NCI-H446 treated with DMSO at 0.1 percent for 48 hours (cell line): ENCODE measurements at regions not wholly inside any gene's neighbourhood (a gene's known extent, or its start where the extent isn't known, plus 50 kb on each side); places are given as distances from the start of the nearest gene placed in this dataset.

ENCODE experiments used
- DNase-seq: peaks from one replicate; lab custom pipeline; 2025; lab: John Stamatoyannopoulos, UW

DNA sequence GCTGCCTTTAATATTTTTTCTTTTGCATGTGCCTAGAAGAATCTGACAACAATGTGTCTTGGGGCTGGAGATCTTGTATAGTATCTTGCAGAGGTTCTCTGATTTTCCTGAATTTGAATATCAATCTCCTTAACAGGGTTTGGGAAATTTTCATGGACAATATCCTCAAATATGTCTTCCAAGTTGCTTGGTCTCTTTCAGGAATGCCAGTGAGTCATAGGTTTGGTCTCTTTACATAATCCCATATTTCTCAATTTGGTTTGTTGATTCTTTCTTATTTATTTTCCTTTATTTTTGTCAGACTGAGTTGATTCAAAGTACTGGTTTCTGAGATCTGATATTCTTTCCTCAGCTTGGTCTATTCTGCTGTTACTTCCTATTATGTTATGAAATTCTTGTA, 208.7 kb upstream of the GLI3 start:
- no peak for DNase-seq

DNA sequence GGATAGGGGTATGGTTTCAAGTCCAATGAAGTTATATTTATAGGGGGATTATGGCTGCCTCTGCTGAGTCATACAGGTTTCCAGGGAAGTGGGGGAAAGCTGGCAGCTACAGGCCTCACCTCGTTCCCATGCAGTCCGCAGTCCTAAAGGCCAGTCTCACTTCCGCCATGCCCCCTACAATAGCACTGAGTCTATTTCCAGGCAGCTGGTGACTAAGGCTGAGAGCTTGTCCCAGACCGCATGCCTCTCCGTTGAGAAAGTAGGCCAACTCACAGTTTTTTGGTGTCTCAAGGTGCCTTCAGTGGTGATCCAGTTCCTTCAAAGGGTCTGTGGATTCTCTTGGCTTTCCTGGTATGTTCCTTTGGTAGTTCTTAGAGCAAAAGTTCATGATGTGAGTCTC, 203.9 kb upstream of the GLI3 start:
- DNase-seq = no peak

DNA sequence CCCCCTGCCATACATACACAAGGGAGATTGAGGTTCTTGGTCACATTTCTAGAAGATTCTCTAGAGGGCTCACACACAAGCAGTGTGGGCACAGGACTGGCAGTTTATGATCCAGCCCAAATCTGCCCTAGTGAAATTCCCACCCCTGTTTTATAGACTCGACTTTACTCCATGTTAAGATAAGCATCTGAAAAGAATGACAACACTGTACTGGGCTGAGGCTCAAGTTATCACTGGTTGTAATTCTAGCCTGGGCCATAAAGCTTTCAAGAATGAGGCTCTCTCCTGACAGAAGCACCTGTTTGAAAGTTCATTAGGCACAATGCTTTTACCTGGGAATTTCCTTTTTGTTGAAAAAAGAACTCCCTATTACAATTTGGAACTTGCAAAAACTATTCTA, 195.6 kb upstream of the GLI3 start:
- no peak for DNase-seq

- no peak for DNase-seq
Measured at GRCh38 chr7:42431873-42432272, 194.9 kb upstream of the GLI3 start.

- no peak for DNase-seq
Measured at GRCh38 chr7:42429339-42429738, 192.3 kb upstream of the GLI3 start.

DNA sequence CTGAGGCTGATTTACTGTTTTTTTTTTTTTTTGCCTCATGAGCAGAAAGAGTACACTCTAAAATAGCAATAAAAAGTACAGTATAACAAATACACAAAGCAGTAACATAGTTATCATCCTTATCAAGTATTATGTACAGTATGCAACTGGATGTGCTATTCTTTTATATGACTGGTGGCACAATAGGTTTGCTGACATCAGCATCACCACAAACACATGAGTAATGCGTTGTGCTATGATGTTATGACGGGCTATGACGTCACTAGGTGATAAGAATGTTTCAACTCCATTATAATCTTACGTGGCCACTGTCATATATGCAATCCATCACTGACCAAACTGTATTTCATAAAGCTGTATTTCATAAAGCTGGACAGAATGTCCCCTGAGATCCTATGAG, 189.2 kb upstream of the GLI3 start:
- no peak for DNase-seq

- DNase-seq = no peak
Measured at GRCh38 chr7:42414941-42415505, 178.0 kb upstream of the GLI3 start.

DNA sequence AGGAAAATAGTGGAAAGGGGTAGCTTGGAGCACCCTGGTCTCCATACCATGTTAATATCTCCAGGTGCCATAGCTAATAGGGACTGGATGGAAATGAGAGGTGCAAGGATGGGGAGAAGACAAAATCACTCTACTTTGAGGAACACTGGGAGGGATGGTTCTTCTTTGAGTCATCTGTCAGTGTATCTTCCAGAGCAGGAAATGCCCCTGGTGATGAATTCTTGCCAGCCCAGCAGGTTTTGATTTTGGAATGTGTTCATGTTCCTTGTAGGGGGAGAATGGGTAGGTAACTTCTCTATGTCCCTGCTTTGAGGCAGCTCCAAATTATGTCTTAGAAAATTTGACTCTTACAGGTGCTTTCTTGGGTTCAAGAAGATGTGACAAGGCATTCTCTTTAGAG, 177.0 kb upstream of the GLI3 start:
- DNase-seq = no peak

- DNase-seq = no peak
Measured at GRCh38 chr7:42409296-42409695, 172.3 kb upstream of the GLI3 start.

DNA sequence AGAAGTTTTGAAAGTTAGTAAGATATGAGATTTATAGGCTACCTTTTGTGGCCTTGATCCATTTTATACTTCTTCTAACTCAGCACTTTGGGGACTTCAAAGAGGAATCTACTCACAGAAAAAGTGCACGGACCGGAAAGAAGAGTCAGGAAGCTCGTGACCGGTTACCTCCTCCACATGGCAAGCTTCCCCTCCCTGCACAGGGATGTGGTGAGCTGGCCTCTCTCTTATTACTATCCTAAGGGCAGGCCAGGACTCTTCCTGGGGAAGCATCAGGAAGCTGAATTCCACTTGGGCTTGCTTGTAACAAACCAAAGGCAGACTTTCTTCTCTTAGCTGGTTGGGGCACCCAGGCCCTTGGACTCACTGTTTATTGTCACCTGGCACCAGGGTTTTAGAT, 170.8 kb upstream of the GLI3 start:
- no peak for DNase-seq

- no peak for DNase-seq
Measured at GRCh38 chr7:42407021-42407710, 170.2 kb upstream of the GLI3 start.

GRCh38 chr7:42406358-42406757, 169.3 kb upstream of the GLI3 start:
- DNase-seq = no peak

DNA sequence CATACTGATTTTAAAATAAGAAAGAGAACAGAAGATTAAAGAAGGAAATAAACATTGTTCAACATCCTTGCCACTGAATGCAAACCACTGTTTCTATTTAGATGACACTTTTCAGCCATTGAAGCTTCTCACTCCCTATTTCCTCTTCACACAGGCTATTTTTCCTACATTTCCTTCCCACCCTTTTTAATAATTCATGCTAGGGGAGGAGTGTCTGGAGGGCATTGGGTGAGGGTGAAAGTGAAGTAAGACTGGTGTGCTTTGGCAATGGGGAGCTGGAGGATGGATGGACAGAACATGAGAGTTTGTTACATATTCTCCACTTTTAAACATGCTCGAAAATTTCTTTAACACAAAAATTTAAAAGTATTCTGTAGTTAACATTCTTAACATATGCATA, 168.8 kb upstream of the GLI3 start:
- no peak for DNase-seq

GRCh38 chr7:42403831-42404230, 166.8 kb upstream of the GLI3 start:
- DNase-seq = no peak

DNA sequence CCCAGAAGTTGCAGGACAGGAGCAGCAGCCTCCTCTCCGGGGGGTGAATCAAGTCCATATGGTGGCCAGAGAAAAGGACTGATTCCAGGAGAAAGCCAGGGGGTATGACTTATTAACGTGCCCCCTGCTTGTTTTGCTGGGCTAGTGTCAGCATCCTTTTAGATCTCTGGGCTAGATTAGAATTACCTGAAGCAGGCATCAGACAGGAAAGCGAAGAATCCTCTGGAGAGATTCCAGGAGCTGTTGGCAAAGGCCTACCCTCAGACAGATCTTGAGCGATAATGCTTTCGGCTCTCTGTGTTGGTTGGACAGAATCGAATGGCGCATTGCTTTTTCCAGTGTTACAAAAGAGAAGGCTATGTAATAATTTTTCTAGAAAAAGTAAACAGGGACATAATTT, 164.0 kb upstream of the GLI3 start:
- no peak for DNase-seq

- DNase-seq = no peak
Measured at GRCh38 chr7:42400211-42400772, 163.3 kb upstream of the GLI3 start.

DNA sequence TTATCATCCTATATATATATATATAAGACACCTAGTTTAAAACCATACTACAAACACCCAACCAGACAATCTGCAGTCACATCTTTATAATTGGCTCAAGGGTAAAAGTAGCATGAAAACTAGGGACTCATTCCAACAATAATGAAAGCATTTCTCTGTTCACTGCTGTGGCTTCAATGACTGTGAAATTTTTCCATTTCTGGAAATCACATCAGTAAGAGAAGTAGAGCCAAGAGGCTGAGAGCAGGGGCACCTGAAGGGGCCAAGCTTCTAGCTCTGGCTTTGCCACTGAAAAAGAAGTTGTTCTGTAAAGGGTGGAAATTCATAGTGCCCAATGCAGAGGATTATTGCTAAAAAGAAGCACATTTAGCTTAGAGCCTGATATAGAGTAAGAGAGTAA, 158.6 kb upstream of the GLI3 start:
- DNase-seq = no peak

GRCh38 chr7:42392826-42393225, 155.8 kb upstream of the GLI3 start:
- no peak for DNase-seq

- DNase-seq = no peak
Measured at GRCh38 chr7:42389697-42390096, 152.7 kb upstream of the GLI3 start.

GRCh38 chr7:42385912-42386311, 148.9 kb upstream of the GLI3 start:
- no peak for DNase-seq

DNA sequence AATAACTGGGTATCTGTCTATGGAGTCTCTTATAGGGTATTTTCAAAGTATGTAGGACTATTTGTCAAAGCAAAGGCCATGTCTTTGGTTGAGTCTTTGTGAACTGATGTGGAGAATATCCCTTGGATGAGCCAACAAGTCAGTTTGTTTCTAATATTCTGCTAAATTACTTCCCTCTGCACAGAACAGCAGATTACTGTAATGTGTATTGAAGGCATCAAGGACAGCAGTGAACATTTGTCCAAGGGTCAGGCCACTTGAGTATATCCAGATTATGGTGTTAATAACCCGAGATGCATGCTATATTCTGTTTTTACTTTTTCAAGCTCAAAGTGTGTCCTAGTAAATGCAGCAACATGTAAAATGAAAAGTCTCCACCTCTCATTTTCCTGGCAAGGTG, 144.2 kb upstream of the GLI3 start:
- no peak for DNase-seq

GRCh38 chr7:42380401-42380800, 143.4 kb upstream of the GLI3 start:
- no peak for DNase-seq

GRCh38 chr7:42378149-42378548, 141.1 kb upstream of the GLI3 start:
- DNase-seq = no peak

GRCh38 chr7:42373285-42373684, 136.3 kb upstream of the GLI3 start:
- no peak for DNase-seq
